GM23338 (cell line): ENCODE measurements at regions not wholly inside any gene's neighbourhood (a gene's known extent, or its start where the extent isn't known, plus 50 kb on each side); places are given as distances from the start of the nearest gene placed in this dataset.

ENCODE experiments used
- ATAC-seq: fragments of 200-7000 bp; cut with Tn5 transposase; 3 replicates; pipeline ENCODE4 v1.9.1; 2020
- DNase-seq: peaks from one replicate; pipeline ENCODE4 v3.0.0-alpha.2; 2015; ENCODE audit warnings: low spot score
- H2AFZ ChIP-seq: fragments of 200-600 bp; sonication (generic); 2 replicates; pipeline ENCODE4 v1.8.0; 2016; ENCODE audit warnings: antibody characterized with exemption, mild to moderate bottlenecking, moderate library complexity
- H3F3A ChIP-seq: fragments of 200-600 bp; sonication (generic); replicated peaks from 2 replicates; pipeline ENCODE4 v1.8.0; 2017; ENCODE audit warnings: antibody characterized with exemption, mixed run types, low read depth
- H3K27ac ChIP-seq: fragments of 200-600 bp; sonication (generic); 2 replicates; pipeline ENCODE4 v1.6.1; 2016; ENCODE audit warnings: low read depth
- H3K27me3 ChIP-seq: fragments of 200-600 bp; sonication (generic); 2 replicates; pipeline ENCODE4 v1.8.0; 2016; ENCODE audit warnings: mild to moderate bottlenecking, mixed run types, moderate library complexity; ENCODE audit not compliant: insufficient read depth
- H3K36me3 ChIP-seq: fragments of 200-600 bp; sonication (generic); 2 replicates; pipeline ENCODE4 v1.8.0; 2016; ENCODE audit warnings: mild to moderate bottlenecking; ENCODE audit not compliant: insufficient read depth
- H3K4me1 ChIP-seq: fragments of 200-600 bp; sonication (generic); 2 replicates; pipeline ENCODE4 v1.8.0; 2016; ENCODE audit warnings: mild to moderate bottlenecking, moderate library complexity; ENCODE audit not compliant: insufficient read depth
- H3K4me2 ChIP-seq: fragments of 200-600 bp; sonication (generic); 2 replicates; pipeline ENCODE4 v1.7.1; 2017; ENCODE audit warnings: mixed run types
- H3K4me3 ChIP-seq: fragments of 200-600 bp; sonication (generic); 2 replicates; pipeline ENCODE4 v1.6.1; 2016; ENCODE audit warnings: mixed run types
- H3K79me2 ChIP-seq: fragments of 200-600 bp; sonication (generic); replicated peaks from 2 replicates; pipeline ENCODE4 v1.8.0; 2017; ENCODE audit warnings: mild to moderate bottlenecking; ENCODE audit not compliant: insufficient read depth
- H3K9me2 ChIP-seq: fragments of 200-600 bp; sonication (generic); 2 replicates; pipeline ENCODE4 v1.8.0; 2017; ENCODE audit not compliant: insufficient read depth
- H4K20me1 ChIP-seq: fragments of 200-600 bp; sonication (generic); replicated peaks from 2 replicates; pipeline ENCODE4 v1.8.0; 2017; ENCODE audit warnings: mild to moderate bottlenecking; ENCODE audit not compliant: insufficient read depth
- H3K27ac Mint-ChIP-seq: 2 replicates; pipeline ENCODE4 v1.8.0; 2020; ENCODE audit warnings: inconsistent platforms, mild to moderate bottlenecking, moderate library complexity, mixed read lengths
- H3K27me3 Mint-ChIP-seq: 3 replicates; pipeline ENCODE4 v1.8.0; 2022; ENCODE audit warnings: low read depth, mild to moderate bottlenecking, moderate library complexity, mixed read lengths, inconsistent platforms; ENCODE audit not compliant: insufficient read depth, poor library complexity
- H3K36me3 Mint-ChIP-seq: 3 replicates; pipeline ENCODE4 v1.8.0; 2021; ENCODE audit warnings: low read depth, mild to moderate bottlenecking, inconsistent platforms, moderate library complexity, mixed read lengths
- H3K4me1 Mint-ChIP-seq: 3 replicates; pipeline ENCODE4 v1.8.0; 2020; ENCODE audit warnings: mild to moderate bottlenecking, inconsistent platforms, mixed read lengths
- H3K4me3 Mint-ChIP-seq: 3 replicates; pipeline ENCODE4 v1.8.0; 2021; ENCODE audit warnings: moderate library complexity, mild to moderate bottlenecking, inconsistent platforms, mixed read lengths
- H3K9me3 Mint-ChIP-seq: 3 replicates; pipeline ENCODE4 v1.8.0; 2020; ENCODE audit warnings: moderate library complexity, mild to moderate bottlenecking, inconsistent platforms, mixed read lengths
- CREB1 ChIP-seq: fragments of 250-450 bp; sonication (Bioruptor Pico); IDR thresholded peaks from 2 replicates; pipeline ENCODE4 v1.5.0; 2020; ENCODE audit warnings: low read depth, mild to moderate bottlenecking, moderate library complexity
- EZH2 ChIP-seq: fragments of 200-600 bp; sonication (generic); IDR thresholded peaks from one replicate; pipeline ENCODE4 v1.8.0; 2017; ENCODE audit warnings: antibody characterized with exemption, mild to moderate bottlenecking, low read depth; ENCODE audit not compliant: unreplicated experiment
- EZH2phosphoT487 ChIP-seq: fragments of 200-600 bp; sonication (generic); IDR thresholded peaks from one replicate; pipeline ENCODE4 v1.8.1; 2018; ENCODE audit warnings: antibody characterized with exemption; ENCODE audit not compliant: unreplicated experiment
- JUNB ChIP-seq: IDR thresholded peaks from one replicate; pipeline ENCODE4 v1.6.1; 2016; ENCODE audit warnings: antibody characterized with exemption; ENCODE audit not compliant: unreplicated experiment
- NANOG ChIP-seq: IDR thresholded peaks from 2 replicates; pipeline ENCODE4 v1.6.1; 2016; ENCODE audit warnings: antibody characterized with exemption, borderline replicate concordance
- POLR2AphosphoS5 ChIP-seq: IDR thresholded peaks from 2 replicates; pipeline ENCODE4 v1.6.1; 2016; ENCODE audit warnings: antibody characterized with exemption, low read depth
- REST ChIP-seq: IDR thresholded peaks from one replicate; pipeline ENCODE4 v1.6.1; 2018; ENCODE audit warnings: antibody characterized with exemption; ENCODE audit not compliant: unreplicated experiment
- STAT1 ChIP-seq: IDR thresholded peaks from one replicate; pipeline ENCODE4 v1.6.1; 2016; ENCODE audit warnings: antibody characterized with exemption; ENCODE audit not compliant: unreplicated experiment
- ZNF114 ChIP-seq: fragments of 250-450 bp; sonication (Bioruptor Pico); IDR thresholded peaks from 2 replicates; pipeline ENCODE4 v1.5.0; 2020; ENCODE audit warnings: mild to moderate bottlenecking, moderate library complexity
- ZNF331 ChIP-seq: fragments of 250-450 bp; sonication (Bioruptor Pico); IDR thresholded peaks from 2 replicates; pipeline ENCODE4 v1.5.0; 2020; ENCODE audit warnings: low read depth, mild to moderate bottlenecking, moderate library complexity
- TF ChIP-seq, protein P1 (sequence below): fragments of 250-450 bp; sonication (Bioruptor Pico); IDR thresholded peaks from 2 replicates; pipeline ENCODE4 v1.5.0; 2020; ENCODE audit warnings: mild to moderate bottlenecking, moderate library complexity
- TF ChIP-seq, protein P2 (sequence below): IDR thresholded peaks from 2 replicates; pipeline ENCODE4 v1.6.1; 2016; ENCODE audit warnings: antibody characterized with exemption
- TF ChIP-seq, protein P3 (sequence below), 2 experiments: fragments of 200-600 bp in 1 of 2; sonication (generic) in 1 of 2; conservative IDR thresholded peaks; 2 replicates each; pipeline versions ENCODE4 v1.5.1 to v1.6.1; 2016 to 2017; ENCODE audit warnings: antibody characterized with exemption in 2 of 2, low read depth in 2 of 2, mild to moderate bottlenecking in 2 of 2, moderate library complexity in 1 of 2

DNA sequence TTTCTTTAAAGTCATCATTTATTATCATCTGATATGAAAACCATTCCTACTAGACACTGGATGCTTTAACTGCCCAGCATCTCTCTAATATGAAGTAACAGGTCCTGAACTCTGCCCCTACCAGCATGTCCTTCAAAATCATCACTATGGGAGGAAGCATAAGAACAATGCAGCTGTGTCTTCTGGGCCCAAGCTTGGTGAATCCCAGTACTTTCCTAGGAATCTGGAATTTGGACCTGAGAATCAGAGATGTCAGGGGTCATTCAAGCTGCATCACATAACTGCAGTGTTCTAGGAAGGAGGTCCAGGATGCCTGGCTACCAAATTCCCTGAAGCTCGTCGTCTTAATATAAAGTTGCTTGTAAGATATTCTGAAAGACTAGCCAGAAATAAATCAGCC lies 182.7 kb downstream of the AHR start:
- Histone ChIP-seq H3K9me2 (no peaks in the 10 kb centered on the region), H3K79me2 (no peaks in the 10 kb centered on the region), H3K4me1 (no peaks in the 10 kb centered on the region), H3K4me3 (no peak overlapping the region), H4K20me1 (no peaks in the 10 kb centered on the region), H3K4me2 (no peak overlapping the region), H3K27ac (no peak overlapping the region), H3F3A (no peaks in the 10 kb centered on the region), H3K36me3 (no peaks in the 10 kb centered on the region), H3K27me3 (no peaks in the 10 kb centered on the region), H2AFZ (no peak overlapping the region)
- no peak for DNase-seq
- Mint-ChIP-seq H3K27ac (no peak overlapping the region), H3K9me3 (no peaks in the 10 kb centered on the region), H3K36me3 (no peaks in the 10 kb centered on the region), H3K27me3 (no peaks in the 10 kb centered on the region), H3K4me3 (no peak overlapping the region), H3K4me1 (peaks cover 3% of the 10 kb centered on the region; the same call in 2 of the 3 replicates)
- ATAC-seq = no peak
- TF ChIP-seq EZH2 (no peak), REST (no peak), ZNF331 (CRISPR knock-in tag) (no peak), NANOG (no peak), POLR2AphosphoS5 (no peak), ZNF114 (CRISPR knock-in tag) (no peak), STAT1 (no peak), JUNB (no peak), CREB1 (no peak), EZH2phosphoT487 (no peak)
- TF ChIP-seq, protein P1, sequence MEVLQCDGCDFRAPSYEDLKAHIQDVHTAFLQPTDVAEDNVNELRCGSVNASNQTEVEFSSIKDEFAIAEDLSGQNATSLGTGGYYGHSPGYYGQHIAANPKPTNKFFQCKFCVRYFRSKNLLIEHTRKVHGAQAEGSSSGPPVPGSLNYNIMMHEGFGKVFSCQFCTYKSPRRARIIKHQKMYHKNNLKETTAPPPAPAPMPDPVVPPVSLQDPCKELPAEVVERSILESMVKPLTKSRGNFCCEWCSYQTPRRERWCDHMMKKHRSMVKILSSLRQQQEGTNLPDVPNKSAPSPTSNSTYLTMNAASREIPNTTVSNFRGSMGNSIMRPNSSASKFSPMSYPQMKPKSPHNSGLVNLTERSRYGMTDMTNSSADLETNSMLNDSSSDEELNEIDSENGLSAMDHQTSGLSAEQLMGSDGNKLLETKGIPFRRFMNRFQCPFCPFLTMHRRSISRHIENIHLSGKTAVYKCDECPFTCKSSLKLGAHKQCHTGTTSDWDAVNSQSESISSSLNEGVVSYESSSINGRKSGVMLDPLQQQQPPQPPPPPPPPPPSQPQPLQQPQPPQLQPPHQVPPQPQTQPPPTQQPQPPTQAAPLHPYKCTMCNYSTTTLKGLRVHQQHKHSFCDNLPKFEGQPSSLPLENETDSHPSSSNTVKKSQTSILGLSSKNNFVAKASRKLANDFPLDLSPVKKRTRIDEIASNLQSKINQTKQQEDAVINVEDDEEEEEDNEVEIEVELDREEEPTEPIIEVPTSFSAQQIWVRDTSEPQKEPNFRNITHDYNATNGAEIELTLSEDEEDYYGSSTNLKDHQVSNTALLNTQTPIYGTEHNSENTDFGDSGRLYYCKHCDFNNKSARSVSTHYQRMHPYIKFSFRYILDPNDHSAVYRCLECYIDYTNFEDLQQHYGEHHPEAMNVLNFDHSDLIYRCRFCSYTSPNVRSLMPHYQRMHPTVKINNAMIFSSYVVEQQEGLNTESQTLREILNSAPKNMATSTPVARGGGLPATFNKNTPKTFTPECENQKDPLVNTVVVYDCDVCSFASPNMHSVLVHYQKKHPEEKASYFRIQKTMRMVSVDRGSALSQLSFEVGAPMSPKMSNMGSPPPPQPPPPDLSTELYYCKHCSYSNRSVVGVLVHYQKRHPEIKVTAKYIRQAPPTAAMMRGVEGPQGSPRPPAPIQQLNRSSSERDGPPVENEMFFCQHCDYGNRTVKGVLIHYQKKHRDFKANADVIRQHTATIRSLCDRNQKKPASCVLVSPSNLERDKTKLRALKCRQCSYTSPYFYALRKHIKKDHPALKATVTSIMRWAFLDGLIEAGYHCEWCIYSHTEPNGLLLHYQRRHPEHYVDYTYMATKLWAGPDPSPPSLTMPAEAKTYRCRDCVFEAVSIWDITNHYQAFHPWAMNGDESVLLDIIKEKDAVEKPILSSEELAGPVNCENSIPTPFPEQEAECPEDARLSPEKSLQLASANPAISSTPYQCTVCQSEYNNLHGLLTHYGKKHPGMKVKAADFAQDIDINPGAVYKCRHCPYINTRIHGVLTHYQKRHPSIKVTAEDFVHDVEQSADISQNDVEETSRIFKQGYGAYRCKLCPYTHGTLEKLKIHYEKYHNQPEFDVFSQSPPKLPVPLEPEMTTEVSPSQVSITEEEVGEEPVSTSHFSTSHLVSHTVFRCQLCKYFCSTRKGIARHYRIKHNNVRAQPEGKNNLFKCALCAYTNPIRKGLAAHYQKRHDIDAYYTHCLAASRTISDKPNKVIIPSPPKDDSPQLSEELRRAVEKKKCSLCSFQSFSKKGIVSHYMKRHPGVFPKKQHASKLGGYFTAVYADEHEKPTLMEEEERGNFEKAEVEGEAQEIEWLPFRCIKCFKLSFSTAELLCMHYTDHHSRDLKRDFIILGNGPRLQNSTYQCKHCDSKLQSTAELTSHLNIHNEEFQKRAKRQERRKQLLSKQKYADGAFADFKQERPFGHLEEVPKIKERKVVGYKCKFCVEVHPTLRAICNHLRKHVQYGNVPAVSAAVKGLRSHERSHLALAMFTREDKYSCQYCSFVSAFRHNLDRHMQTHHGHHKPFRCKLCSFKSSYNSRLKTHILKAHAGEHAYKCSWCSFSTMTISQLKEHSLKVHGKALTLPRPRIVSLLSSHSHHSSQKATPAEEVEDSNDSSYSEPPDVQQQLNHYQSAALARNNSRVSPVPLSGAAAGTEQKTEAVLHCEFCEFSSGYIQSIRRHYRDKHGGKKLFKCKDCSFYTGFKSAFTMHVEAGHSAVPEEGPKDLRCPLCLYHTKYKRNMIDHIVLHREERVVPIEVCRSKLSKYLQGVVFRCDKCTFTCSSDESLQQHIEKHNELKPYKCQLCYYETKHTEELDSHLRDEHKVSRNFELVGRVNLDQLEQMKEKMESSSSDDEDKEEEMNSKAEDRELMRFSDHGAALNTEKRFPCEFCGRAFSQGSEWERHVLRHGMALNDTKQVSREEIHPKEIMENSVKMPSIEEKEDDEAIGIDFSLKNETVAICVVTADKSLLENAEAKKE (CRISPR knock-in tag) = no peak
- TF ChIP-seq, protein P2, sequence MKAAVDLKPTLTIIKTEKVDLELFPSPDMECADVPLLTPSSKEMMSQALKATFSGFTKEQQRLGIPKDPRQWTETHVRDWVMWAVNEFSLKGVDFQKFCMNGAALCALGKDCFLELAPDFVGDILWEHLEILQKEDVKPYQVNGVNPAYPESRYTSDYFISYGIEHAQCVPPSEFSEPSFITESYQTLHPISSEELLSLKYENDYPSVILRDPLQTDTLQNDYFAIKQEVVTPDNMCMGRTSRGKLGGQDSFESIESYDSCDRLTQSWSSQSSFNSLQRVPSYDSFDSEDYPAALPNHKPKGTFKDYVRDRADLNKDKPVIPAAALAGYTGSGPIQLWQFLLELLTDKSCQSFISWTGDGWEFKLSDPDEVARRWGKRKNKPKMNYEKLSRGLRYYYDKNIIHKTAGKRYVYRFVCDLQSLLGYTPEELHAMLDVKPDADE = no peak
- TF ChIP-seq, protein P3, sequence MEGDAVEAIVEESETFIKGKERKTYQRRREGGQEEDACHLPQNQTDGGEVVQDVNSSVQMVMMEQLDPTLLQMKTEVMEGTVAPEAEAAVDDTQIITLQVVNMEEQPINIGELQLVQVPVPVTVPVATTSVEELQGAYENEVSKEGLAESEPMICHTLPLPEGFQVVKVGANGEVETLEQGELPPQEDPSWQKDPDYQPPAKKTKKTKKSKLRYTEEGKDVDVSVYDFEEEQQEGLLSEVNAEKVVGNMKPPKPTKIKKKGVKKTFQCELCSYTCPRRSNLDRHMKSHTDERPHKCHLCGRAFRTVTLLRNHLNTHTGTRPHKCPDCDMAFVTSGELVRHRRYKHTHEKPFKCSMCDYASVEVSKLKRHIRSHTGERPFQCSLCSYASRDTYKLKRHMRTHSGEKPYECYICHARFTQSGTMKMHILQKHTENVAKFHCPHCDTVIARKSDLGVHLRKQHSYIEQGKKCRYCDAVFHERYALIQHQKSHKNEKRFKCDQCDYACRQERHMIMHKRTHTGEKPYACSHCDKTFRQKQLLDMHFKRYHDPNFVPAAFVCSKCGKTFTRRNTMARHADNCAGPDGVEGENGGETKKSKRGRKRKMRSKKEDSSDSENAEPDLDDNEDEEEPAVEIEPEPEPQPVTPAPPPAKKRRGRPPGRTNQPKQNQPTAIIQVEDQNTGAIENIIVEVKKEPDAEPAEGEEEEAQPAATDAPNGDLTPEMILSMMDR (conservative IDR thresholded peaks at IDR 0.05; ENCODE audit: low read depth in 2 of 2) = no peak
